Renal cortical epithelial cell (primary cell): ENCODE measurements at regions not wholly inside any gene's neighbourhood (a gene's known extent, or its start where the extent isn't known, plus 50 kb on each side); places are given as distances from the start of the nearest gene placed in this dataset.
A peak's percentile ranks its signal among the peaks of the same experiment; 100 is the strongest.
"Not testable (repeated sequence)": the region's sequence is repeated elsewhere in the genome, so short reads cannot be mapped to it uniquely, and the experiment has no call there.

ENCODE experiments used
- DNase-seq: peaks from one replicate; pipeline ENCODE4 v3.0.0-alpha.2; 2011; ENCODE audit warnings: low read depth

GRCh38 chr6:141877275-141877983 is 255.3 kb upstream of the GJE1 start:
- DNase-seq: peak; percentile 84

- peak; percentile 77 for DNase-seq
These were observed 257.7 kb upstream of the GJE1 start for GRCh38 chr6:141874930-141875602.

GRCh38 chr6:141869509-141869908 is 263.2 kb upstream of the GJE1 start:
- DNase-seq: not testable (repeated sequence)

GRCh38 chr6:141867767-141868166 is 265.0 kb upstream of the GJE1 start:
- no peak for DNase-seq

- DNase-seq: peak; percentile 4
These were observed 265.8 kb upstream of the GJE1 start for GRCh38 chr6:141866731-141867497.

- DNase-seq: no peak
These were observed 281.7 kb upstream of the GJE1 start for GRCh38 chr6:141851063-141851462.

- DNase-seq: peak; percentile 82
These were observed 284.5 kb upstream of the GJE1 start for GRCh38 chr6:141848029-141848890.

GRCh38 chr6:141846639-141847038 is 286.1 kb upstream of the GJE1 start:
- DNase-seq: no peak

GRCh38 chr6:141843178-141843834 is 289.4 kb upstream of the GJE1 start:
- no peak for DNase-seq

GRCh38 chr6:141833001-141833655 is 299.6 kb upstream of the GJE1 start:
- DNase-seq: no peak

GRCh38 chr6:141830530-141830929 is 302.2 kb upstream of the GJE1 start:
- DNase-seq: no peak

- no peak for DNase-seq
These were observed 303.0 kb upstream of the GJE1 start for GRCh38 chr6:141829566-141830360.

GRCh38 chr6:141824350-141824749 is 308.4 kb upstream of the GJE1 start:
- DNase-seq: no peak

- not testable (repeated sequence) for DNase-seq
These were observed 317.7 kb upstream of the GJE1 start for GRCh38 chr6:141815039-141815438.

GRCh38 chr6:141809901-141810300 is 322.8 kb upstream of the GJE1 start:
- no peak for DNase-seq

- DNase-seq: peak; percentile 61
These were observed 324.1 kb upstream of the GJE1 start for GRCh38 chr6:141808662-141809061.

- DNase-seq: not testable (repeated sequence)
These were observed 331.8 kb upstream of the GJE1 start for GRCh38 chr6:141800973-141801372.

GRCh38 chr6:141790921-141791320 is 341.8 kb upstream of the GJE1 start:
- DNase-seq: no peak

GRCh38 chr6:141788096-141788495 is 344.6 kb upstream of the GJE1 start:
- no peak for DNase-seq

GRCh38 chr6:141783585-141783984 is 349.1 kb upstream of the GJE1 start:
- DNase-seq: no peak
